OCI-LY7 (cell line): ENCODE measurements at regions not wholly inside any gene's neighbourhood (a gene's known extent, or its start where the extent isn't known, plus 50 kb on each side); places are given as distances from the start of the nearest gene placed in this dataset.

Source experiments
- EZH2phosphoT487 ChIP-seq: fragments of 200-600 bp; sonication (generic); IDR thresholded peaks from 2 replicates; pipeline ENCODE4 v1.6.1; 2018; ENCODE audit warnings: low read depth, borderline replicate concordance, mild to moderate bottlenecking, mixed run types, antibody characterized with exemption, low read length, moderate library complexity, mixed read lengths
- TF ChIP-seq, protein P1 (sequence below): fragments of 200-600 bp; sonication (generic); conservative IDR thresholded peaks from 2 replicates; pipeline ENCODE4 v1.5.1; 2014; ENCODE audit warnings: mild to moderate bottlenecking, antibody characterized with exemption, low read length, moderate library complexity, mixed read lengths

DNA sequence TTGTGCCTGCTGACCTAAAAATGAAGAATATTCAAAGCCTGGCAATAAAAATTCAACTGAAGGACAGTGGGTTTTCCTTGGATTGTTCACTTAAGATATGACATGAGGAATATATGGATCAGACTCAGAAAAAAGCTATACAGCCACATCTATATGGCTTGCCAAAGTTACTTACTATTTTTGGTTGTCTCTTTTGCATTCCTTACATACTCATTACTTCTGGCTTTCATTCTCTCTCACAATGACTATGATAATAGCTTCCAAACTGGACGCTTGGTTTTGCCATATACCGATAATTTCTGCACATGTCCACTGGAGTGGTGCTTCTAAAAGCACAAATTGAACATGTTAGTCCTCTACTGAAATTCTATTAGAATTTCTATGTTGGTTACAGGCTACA lies 664.9 kb downstream of the CDH8 start:
- TF ChIP-seq, protein P1, sequence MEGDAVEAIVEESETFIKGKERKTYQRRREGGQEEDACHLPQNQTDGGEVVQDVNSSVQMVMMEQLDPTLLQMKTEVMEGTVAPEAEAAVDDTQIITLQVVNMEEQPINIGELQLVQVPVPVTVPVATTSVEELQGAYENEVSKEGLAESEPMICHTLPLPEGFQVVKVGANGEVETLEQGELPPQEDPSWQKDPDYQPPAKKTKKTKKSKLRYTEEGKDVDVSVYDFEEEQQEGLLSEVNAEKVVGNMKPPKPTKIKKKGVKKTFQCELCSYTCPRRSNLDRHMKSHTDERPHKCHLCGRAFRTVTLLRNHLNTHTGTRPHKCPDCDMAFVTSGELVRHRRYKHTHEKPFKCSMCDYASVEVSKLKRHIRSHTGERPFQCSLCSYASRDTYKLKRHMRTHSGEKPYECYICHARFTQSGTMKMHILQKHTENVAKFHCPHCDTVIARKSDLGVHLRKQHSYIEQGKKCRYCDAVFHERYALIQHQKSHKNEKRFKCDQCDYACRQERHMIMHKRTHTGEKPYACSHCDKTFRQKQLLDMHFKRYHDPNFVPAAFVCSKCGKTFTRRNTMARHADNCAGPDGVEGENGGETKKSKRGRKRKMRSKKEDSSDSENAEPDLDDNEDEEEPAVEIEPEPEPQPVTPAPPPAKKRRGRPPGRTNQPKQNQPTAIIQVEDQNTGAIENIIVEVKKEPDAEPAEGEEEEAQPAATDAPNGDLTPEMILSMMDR = no peak
- no peak for TF ChIP-seq EZH2phosphoT487
